ENCODE measurements at regions not wholly inside any gene's neighbourhood (a gene's known extent, or its start where the extent isn't known, plus 50 kb on each side); places are given as distances from the start of the nearest gene placed in this dataset.

GRCh38 chr3:158974904-158975303 is 173.1 kb downstream of the MFSD1 start:
- no peak for DNase-seq

GRCh38 chr3:158976966-158977365 is 175.1 kb downstream of the MFSD1 start:
- no peak for DNase-seq

GRCh38 chr3:158977497-158977896 is 175.6 kb downstream of the MFSD1 start:
- no peak for DNase-seq

- DNase-seq, result no peak
Measured at GRCh38 chr3:158983216-158984099, 181.6 kb downstream of the MFSD1 start.

- no peak for DNase-seq
Measured at GRCh38 chr3:158991146-158991705, 189.4 kb downstream of the MFSD1 start.

GRCh38 chr3:158992463-158992862 is 190.6 kb downstream of the MFSD1 start:
- DNase-seq, result no peak

- no peak for DNase-seq
Measured at GRCh38 chr3:158994386-158994785, 192.5 kb downstream of the MFSD1 start.

- no peak for DNase-seq
Measured at GRCh38 chr3:159001711-159002110, 199.9 kb downstream of the MFSD1 start.

GRCh38 chr3:159005137-159005536 is 203.3 kb downstream of the MFSD1 start:
- no peak for DNase-seq

GRCh38 chr3:159007331-159007730 is 205.5 kb downstream of the MFSD1 start:
- no peak for DNase-seq

GRCh38 chr3:159008401-159008800 is 206.5 kb downstream of the MFSD1 start:
- DNase-seq, result no peak

- no peak for DNase-seq
Measured at GRCh38 chr3:159018341-159018740, 216.5 kb downstream of the MFSD1 start.

- no peak for DNase-seq
Measured at GRCh38 chr3:159025733-159026132, 223.9 kb downstream of the MFSD1 start.

- no peak for DNase-seq
Measured at GRCh38 chr3:159026510-159026909, 224.7 kb downstream of the MFSD1 start.

GRCh38 chr3:159028706-159029105 is 226.9 kb downstream of the MFSD1 start:
- DNase-seq, result no peak

- DNase-seq, result peak; percentile 18
Measured at GRCh38 chr3:159029306-159030026, 227.6 kb downstream of the MFSD1 start.

- DNase-seq, result no peak
Measured at GRCh38 chr3:159030138-159030670, 228.3 kb downstream of the MFSD1 start.

- DNase-seq, result no peak
Measured at GRCh38 chr3:159030886-159031679, 229.2 kb downstream of the MFSD1 start.

GRCh38 chr3:159032311-159032710 is 230.5 kb downstream of the MFSD1 start:
- DNase-seq, result no peak

GRCh38 chr3:159038405-159038804 is 236.6 kb downstream of the MFSD1 start:
- no peak for DNase-seq

GRCh38 chr3:159039286-159039685 is 237.4 kb downstream of the MFSD1 start:
- no peak for DNase-seq

- no peak for DNase-seq
Measured at GRCh38 chr3:159045279-159045885, 243.5 kb downstream of the MFSD1 start.

Data from activated CD4-positive, alpha-beta T cell treated with anti-CD3 and anti-CD28 coated beads, Interleukin-2, amount 50 U/mL, for 16 hours (primary cell).